CD14-positive monocyte (primary cell): ENCODE measurements at regions not wholly inside any gene's neighbourhood (a gene's known extent, or its start where the extent isn't known, plus 50 kb on each side); places are given as distances from the start of the nearest gene placed in this dataset.

Source experiments
- DNase-seq, 3 donors: peaks; one replicate each; pipeline ENCODE4 v3.0.0-alpha.2; 2011 to 2022
- H2AFZ ChIP-seq: 2 replicates; pipeline ENCODE4 v1.6.0; 2012; ENCODE audit warnings: mild to moderate bottlenecking, low read depth, low read length, inconsistent platforms; ENCODE audit not compliant: insufficient read depth, poor library complexity, severe bottlenecking
- H3K27ac ChIP-seq, 2 donors: 1 replicate in 1 of 2; 2 replicates in 1 of 2; pipeline ENCODE4 v1.5.1; 2012 to 2013; ENCODE audit warnings: low read length in 2 of 2, control low read depth in 1 of 2, inconsistent platforms in 1 of 2, low read depth in 1 of 2, mild to moderate bottlenecking in 1 of 2
- H3K27me3 ChIP-seq, 2 donors: one replicate each; pipeline versions ENCODE4 v1.6.0 to v1.6.1; 2011 to 2013; ENCODE audit warnings: low read length in 2 of 2; ENCODE audit not compliant: control insufficient read depth in 2 of 2, insufficient read depth in 2 of 2
- H3K36me3 ChIP-seq, 2 donors: replicated peaks in 1 of 2; 1 replicate in 1 of 2; 2 replicates in 1 of 2; pipeline versions ENCODE4 v1.5.1 to v1.6.1; 2012 to 2013; ENCODE audit warnings: low read length in 2 of 2, control low read depth in 1 of 2, inconsistent platforms in 1 of 2, mild to moderate bottlenecking in 1 of 2; ENCODE audit not compliant: insufficient read depth in 2 of 2, control insufficient read depth in 1 of 2
- H3K4me1 ChIP-seq, 2 donors: 1 replicate in 1 of 2; 2 replicates in 1 of 2; pipeline versions ENCODE4 v1.5.1 to v1.6.1; 2012 to 2013; ENCODE audit warnings: low read length in 2 of 2, control low read depth in 1 of 2, inconsistent platforms in 1 of 2, mild to moderate bottlenecking in 1 of 2, moderate library complexity in 1 of 2; ENCODE audit not compliant: insufficient read depth in 2 of 2, control insufficient read depth in 1 of 2
- H3K4me2 ChIP-seq: replicated peaks from 2 replicates; pipeline ENCODE3; 2012; ENCODE audit warnings: low read length, moderate library complexity, mild to moderate bottlenecking; ENCODE audit not compliant: poor library complexity, severe bottlenecking; ENCODE audit errors: extremely low read depth
- H3K4me3 ChIP-seq, 3 experiments: fragments of 200-600 bp in 1 of 3; sonication (generic) in 1 of 3; replicated peaks in 1 of 3; 1 replicate in 2 of 3; 2 replicates in 1 of 3; pipeline ENCODE4 v1.5.1; 2011 to 2013; ENCODE audit warnings: low read length in 3 of 3, mild to moderate bottlenecking in 3 of 3, control low read depth in 2 of 3, low read depth in 2 of 3, inconsistent platforms in 1 of 3, moderate library complexity in 1 of 3
- H3K79me2 ChIP-seq: 2 replicates; pipeline ENCODE4 v1.6.0; 2012; ENCODE audit warnings: mild to moderate bottlenecking, control low read depth, inconsistent platforms, low read length, moderate library complexity; ENCODE audit not compliant: insufficient read depth
- H3K9ac ChIP-seq: 2 replicates; pipeline ENCODE4 v1.6.0; 2017; ENCODE audit warnings: low read length, mild to moderate bottlenecking; ENCODE audit not compliant: insufficient read depth, poor library complexity, severe bottlenecking
- H3K9me3 ChIP-seq, 2 donors: replicated peaks in 1 of 2; 1 replicate in 1 of 2; 2 replicates in 1 of 2; pipeline versions ENCODE4 v1.5.1 to v1.6.1; 2012 to 2013; ENCODE audit warnings: low read length in 2 of 2, control low read depth in 1 of 2; ENCODE audit not compliant: control insufficient read depth in 1 of 2, insufficient read depth in 1 of 2
- H4K20me1 ChIP-seq: 2 replicates; pipeline ENCODE4 v1.6.0; 2012; ENCODE audit warnings: mild to moderate bottlenecking, low read length, control low read depth, moderate library complexity; ENCODE audit not compliant: insufficient read depth
- H3K27ac Mint-ChIP-seq, 7 donors: one replicate each; pipeline ENCODE4 v1.8.0; 2020; ENCODE audit warnings: mild to moderate bottlenecking in 7 of 7, mixed read lengths in 7 of 7, moderate library complexity in 6 of 7, inconsistent platforms in 2 of 7
- H3K27me3 Mint-ChIP-seq, 3 donors: one replicate each; pipeline ENCODE4 v1.8.0; 2021 to 2022; ENCODE audit warnings: low read depth in 3 of 3, mild to moderate bottlenecking in 3 of 3, mixed read lengths in 3 of 3, moderate library complexity in 3 of 3, inconsistent platforms in 1 of 3
- H3K36me3 Mint-ChIP-seq, 2 donors: one replicate each; pipeline ENCODE4 v1.8.0; 2020; ENCODE audit warnings: mixed read lengths in 2 of 2, inconsistent platforms in 1 of 2, mild to moderate bottlenecking in 1 of 2
- H3K4me1 Mint-ChIP-seq: one replicate; pipeline ENCODE4 v1.8.0; 2020; ENCODE audit warnings: mild to moderate bottlenecking, mixed read lengths
- H3K4me3 Mint-ChIP-seq, 2 donors: one replicate each; pipeline ENCODE4 v1.8.0; 2020; ENCODE audit warnings: mild to moderate bottlenecking in 2 of 2, mixed read lengths in 2 of 2, moderate library complexity in 1 of 2
- H3K9me3 Mint-ChIP-seq, 7 donors: one replicate each; pipeline ENCODE4 v1.8.0; 2020 to 2022; ENCODE audit warnings: mixed read lengths in 7 of 7, mild to moderate bottlenecking in 6 of 7, moderate library complexity in 6 of 7, inconsistent platforms in 2 of 7
- CTCF ChIP-seq: fragments of 200-600 bp; IDR thresholded peaks from one replicate; pipeline ENCODE4 v1.8.0; 2022; ENCODE audit warnings: antibody characterized with exemption, mild to moderate bottlenecking
- WGBS: methylation state at CpG from one replicate; pipeline ENCODE4 v1.1.5; 2013; ENCODE audit warnings: missing lambda C conversion rate; ENCODE audit not compliant: insufficient coverage; 5-methylcytosine and 5-hydroxymethylcytosine counted together
- intact Hi-C, 2 donors: fragments of 100-400 bp; cut with micrococcal nuclease; formaldehyde crosslinking; loops; one replicate each; pipeline versions ENCODE4 v1.15.0 to v1.15.1; 2023

GRCh38 chr6:108739496-108740330 is 108.5 kb upstream of the ARMC2 start:
- H3K4me1 ChIP-seq, result peaks cover 23 to 40% of the 10 kb centered on the region in 2 donors
- H3K79me2 ChIP-seq, result no peaks in the 10 kb centered on the region
- no peaks in the 10 kb centered on the region for H4K20me1 ChIP-seq
- peaks cover 1 to 5% (median 4%) of the 10 kb centered on the region in 3 donors for H3K27me3 Mint-ChIP-seq
- no peak for TF ChIP-seq CTCF
- H3K9me3 ChIP-seq, result no peaks in the 10 kb centered on the region
- 97% methylated on average over 9 of the region's 10 CpGs for WGBS
- no peak overlapping the region for H3K4me2 ChIP-seq
- peaks cover 33% of the 10 kb centered on the region for H3K4me1 Mint-ChIP-seq
- H3K4me3 Mint-ChIP-seq, result no peak overlapping the region
- H3K9me3 Mint-ChIP-seq, result peaks cover 0 to 5% (median 0%) of the 10 kb centered on the region in 7 donors
- H3K27ac ChIP-seq, result no peak overlapping the region
- H2AFZ ChIP-seq, result peak overlapping the region; percentile 5
- no peak overlapping the region for H3K27ac Mint-ChIP-seq
- no peak overlapping the region for H3K9ac ChIP-seq
- no peak overlapping the region for H3K4me3 ChIP-seq
- intact Hi-C loops, result loop anchor here in 1 of 2 donors (5.0 kb wide), 1 partner anchor 43 kb away; no protein-coding TSS in a partner anchor
- H3K36me3 Mint-ChIP-seq, result no peaks in the 10 kb centered on the region
- H3K27me3 ChIP-seq, result no peaks in the 10 kb centered on the region
- DNase-seq, result no peak
- H3K36me3 ChIP-seq, result no peaks in the 10 kb centered on the region

GRCh38 chr6:108741331-108741989 is 106.8 kb upstream of the ARMC2 start:
- TF ChIP-seq CTCF, result no peak
- Mint-ChIP-seq H3K9me3 (peaks cover 0 to 5% (median 0%) of the 10 kb centered on the region in 7 donors), H3K36me3 (no peaks in the 10 kb centered on the region), H3K4me3 (peak overlapping the region; percentile 25 to 64), H3K27ac (peak overlapping the region in 5 of 7 donors; percentile 9 to 85 (median 70)), H3K27me3 (peaks cover 1 to 5% (median 2%) of the 10 kb centered on the region in 3 donors), H3K4me1 (peaks cover 26% of the 10 kb centered on the region)
- peak overlapping the region; percentile 38 for H3K4me2 ChIP-seq
- no peak overlapping the region for H3K9ac ChIP-seq
- H3K4me1 ChIP-seq, result peaks cover 23 to 33% of the 10 kb centered on the region in 2 donors
- peak overlapping the region in 1 of 2 donors; percentile 17 for H3K27ac ChIP-seq
- H4K20me1 ChIP-seq, result no peaks in the 10 kb centered on the region
- intact Hi-C loops, result no loop called here
- no peaks in the 10 kb centered on the region for H3K9me3 ChIP-seq
- 95% methylated on average over 4 of the region's 9 CpGs for WGBS
- H2AFZ ChIP-seq, result no peak overlapping the region
- peak overlapping the region in 1 of 3 experiments; percentile 11 for H3K4me3 ChIP-seq
- no peaks in the 10 kb centered on the region for H3K27me3 ChIP-seq
- H3K79me2 ChIP-seq, result no peaks in the 10 kb centered on the region
- no peak for DNase-seq
- H3K36me3 ChIP-seq, result no peaks in the 10 kb centered on the region
